Lower leg skin (tissue), 4 donors: ENCODE measurements at regions not wholly inside any gene's neighbourhood (a gene's known extent, or its start where the extent isn't known, plus 50 kb on each side); places are given as distances from the start of the nearest gene placed in this dataset.

Experiments
- DNase-seq, 2 donors: peaks; one replicate each; pipeline ENCODE4 v3.0.0-alpha.2; 2019; ENCODE audit warnings: low spot score in 2 of 2
- H3K4me3 ChIP-seq: fragments of 200-600 bp; sonication (generic); 2 replicates; pipeline ENCODE4 v1.5.1; 2017; ENCODE audit warnings: mild to moderate bottlenecking, low read depth; ENCODE audit not compliant: poor library complexity, severe bottlenecking
- CTCF ChIP-seq, 3 donors: fragments of 450-650 bp; IDR thresholded peaks; one replicate each; pipeline ENCODE4 v1.5.1; 2016; ENCODE audit warnings: antibody characterized with exemption in 3 of 3, mild to moderate bottlenecking in 3 of 3, moderate library complexity in 2 of 3
- POLR2A ChIP-seq, 2 donors: fragments of 450-650 bp; IDR thresholded peaks; one replicate each; pipeline ENCODE4 v1.6.1; 2016 to 2017; ENCODE audit warnings: antibody characterized with exemption in 2 of 2, mild to moderate bottlenecking in 1 of 2, moderate library complexity in 1 of 2
- WGBS, 2 donors: methylation state at CpG; one replicate each; pipeline ENCODE4 v1.1.5; 2018; 5-methylcytosine and 5-hydroxymethylcytosine counted together
- intact Hi-C: fragments of 100-400 bp; cut with DNase I; formaldehyde crosslinking; loops from one replicate; pipeline ENCODE4 v1.15.0; 2023; ENCODE audit warnings: low total_unique reads

DNA sequence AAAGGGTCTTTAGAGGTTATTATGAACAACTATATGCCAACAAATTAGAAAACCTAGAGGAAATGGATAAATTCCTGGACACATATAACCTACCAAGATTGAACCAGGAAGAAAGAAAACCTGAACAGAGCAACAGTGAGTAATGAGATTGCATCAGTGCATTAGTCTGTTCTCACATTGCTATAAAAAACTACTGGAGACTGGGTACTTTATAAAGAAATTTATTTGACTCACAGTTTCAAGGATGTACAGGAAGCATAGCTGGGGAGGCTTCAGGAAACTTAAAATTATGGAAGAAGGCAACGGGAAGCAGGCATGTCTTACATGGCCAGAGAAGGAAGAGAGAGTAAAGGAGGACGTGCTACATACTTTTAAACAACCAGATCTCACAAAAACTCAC lies 70.8 kb upstream of the GNAZ start:
- intact Hi-C loops, result no loop called here
- WGBS, 2 donors, result 41 to 71% methylated on average over 2 of the region's 2 CpGs
- no peak for DNase-seq
- H3K4me3 ChIP-seq, result no peak overlapping the region
- TF ChIP-seq CTCF (IDR thresholded peaks at IDR 0.05), result no peak
- TF ChIP-seq POLR2A (IDR thresholded peaks at IDR 0.05), result no peak

DNA sequence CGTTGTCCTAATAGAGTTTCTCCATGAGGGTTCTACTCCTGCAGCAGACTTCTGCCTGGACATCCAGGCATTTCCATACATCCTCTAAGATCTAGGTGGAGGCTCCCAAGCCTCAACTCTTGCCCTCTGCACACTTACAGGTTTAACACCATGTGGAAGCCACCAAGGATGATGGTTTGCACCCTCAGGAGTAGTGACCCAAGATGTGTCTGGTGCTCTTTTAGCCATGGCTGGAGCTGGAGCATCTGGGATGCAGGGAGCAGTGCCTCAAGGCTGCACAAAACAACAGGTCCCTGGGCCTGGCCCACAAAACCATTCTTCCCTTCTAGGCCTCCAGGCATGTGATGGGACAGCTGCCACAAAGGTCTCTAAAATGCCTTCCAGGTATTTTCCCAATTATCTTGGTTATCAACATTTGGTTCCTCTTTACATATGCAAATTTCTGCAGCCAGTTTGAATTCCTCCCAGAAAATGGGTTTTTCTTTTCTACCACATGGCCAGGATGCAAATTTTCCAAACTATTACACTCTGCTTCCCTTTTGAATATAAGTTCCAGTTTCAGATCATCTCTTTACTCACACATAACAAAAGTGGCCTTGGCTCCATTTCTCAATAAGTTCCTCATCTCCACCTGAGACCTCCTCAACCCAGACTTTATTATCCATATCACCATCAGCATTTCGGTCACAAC lies 69.5 kb upstream of the GNAZ start:
- 60 to 83% methylated on average over 2 of the region's 2 CpGs for WGBS, 2 donors
- intact Hi-C loops, result no loop called here
- no peak overlapping the region for H3K4me3 ChIP-seq
- TF ChIP-seq CTCF (IDR thresholded peaks at IDR 0.05), result no peak
- no peak for TF ChIP-seq POLR2A (IDR thresholded peaks at IDR 0.05)
- no peak for DNase-seq

GRCh38 chr22:23001463-23001862 lies 68.9 kb upstream of the GNAZ start:
- intact Hi-C loops, result no loop called here
- DNase-seq, result no peak
- TF ChIP-seq CTCF (IDR thresholded peaks at IDR 0.05) (no peak), POLR2A (IDR thresholded peaks at IDR 0.05) (no peak)

DNA sequence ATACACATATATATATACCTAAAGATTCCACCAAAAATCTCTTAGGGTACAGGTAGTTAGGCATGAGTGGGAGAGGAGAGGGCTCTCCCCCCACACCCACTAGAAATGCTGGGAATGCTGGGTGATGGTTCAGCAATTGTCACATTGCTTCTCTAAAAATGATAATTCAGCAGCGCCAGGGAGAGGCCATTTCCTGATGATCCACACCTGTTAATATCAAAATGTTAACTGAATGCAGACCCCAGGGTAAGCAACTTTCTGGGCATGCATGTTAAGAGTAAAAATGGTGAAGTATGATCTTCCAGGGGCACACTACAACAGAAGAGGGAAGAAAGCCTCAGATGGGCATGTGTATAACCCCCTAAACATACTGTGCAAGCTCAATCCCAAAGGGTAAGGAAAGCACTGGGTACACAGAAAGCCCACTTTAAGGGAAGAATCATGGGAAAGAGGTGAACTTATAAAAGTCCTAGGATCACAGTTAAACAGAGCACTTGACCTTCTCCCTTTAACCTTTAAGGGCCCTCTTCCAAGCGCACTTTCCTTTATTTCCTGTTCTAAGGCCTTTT lies 67.6 kb upstream of the GNAZ start:
- no peak overlapping the region for H3K4me3 ChIP-seq
- intact Hi-C loops, result no loop called here
- DNase-seq, result no peak
- WGBS, 2 donors, result 72 to 78% methylated on average over 2 of the region's 2 CpGs
- TF ChIP-seq POLR2A (IDR thresholded peaks at IDR 0.05), result no peak
- no peak for TF ChIP-seq CTCF (IDR thresholded peaks at IDR 0.05)

More at GRCh38 chr22:23001463-23001862, 68.9 kb upstream of the GNAZ start:
- H3K4me3 ChIP-seq, result no peak overlapping the region

- intact Hi-C loops, result no loop called here
- no peak overlapping the region for H3K4me3 ChIP-seq
- TF ChIP-seq CTCF (IDR thresholded peaks at IDR 0.05) (no peak), POLR2A (IDR thresholded peaks at IDR 0.05) (no peak)
- WGBS, 2 donors, result 81 to 94% methylated on average over 1 of the region's 1 CpG
- DNase-seq, result no peak
Measured at GRCh38 chr22:23007823-23008222, 62.5 kb upstream of the GNAZ start.

- intact Hi-C loops, result no loop called here
- TF ChIP-seq CTCF (IDR thresholded peaks at IDR 0.05), result no peak
- no peak for TF ChIP-seq POLR2A (IDR thresholded peaks at IDR 0.05)
- no peak overlapping the region for H3K4me3 ChIP-seq
- 85 to 88% methylated on average over 2 of the region's 2 CpGs for WGBS, 2 donors
- DNase-seq, result no peak
Measured at GRCh38 chr22:23008896-23009295, 61.4 kb upstream of the GNAZ start.
